ENCODE measurements at regions not wholly inside any gene's neighbourhood (a gene's known extent, or its start where the extent isn't known, plus 50 kb on each side); places are given as distances from the start of the nearest gene placed in this dataset.

GRCh38 chr5:8050616-8051175 is 181.7 kb downstream of the MTRR start:
- DNase-seq = no peak

DNA sequence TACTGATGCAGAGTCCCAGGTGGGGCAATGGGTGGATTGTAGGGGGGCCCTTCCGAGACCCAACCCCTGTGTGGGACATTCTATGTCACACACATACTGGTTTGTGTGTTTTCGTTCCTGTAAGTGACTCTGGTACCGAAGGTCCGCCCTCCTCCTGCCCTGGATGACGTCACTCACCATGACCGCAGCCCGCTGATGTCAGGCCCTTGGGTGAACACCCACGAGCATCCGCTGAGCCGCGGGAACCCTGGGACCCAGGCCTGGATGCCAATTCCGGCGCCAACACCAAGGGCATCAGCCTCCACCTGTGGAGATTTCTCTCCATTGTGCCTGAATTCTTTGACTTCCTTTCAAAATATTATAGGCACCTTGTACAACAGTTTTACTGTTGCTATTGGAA is 184.3 kb downstream of the MTRR start:
- DNase-seq = no peak

DNA sequence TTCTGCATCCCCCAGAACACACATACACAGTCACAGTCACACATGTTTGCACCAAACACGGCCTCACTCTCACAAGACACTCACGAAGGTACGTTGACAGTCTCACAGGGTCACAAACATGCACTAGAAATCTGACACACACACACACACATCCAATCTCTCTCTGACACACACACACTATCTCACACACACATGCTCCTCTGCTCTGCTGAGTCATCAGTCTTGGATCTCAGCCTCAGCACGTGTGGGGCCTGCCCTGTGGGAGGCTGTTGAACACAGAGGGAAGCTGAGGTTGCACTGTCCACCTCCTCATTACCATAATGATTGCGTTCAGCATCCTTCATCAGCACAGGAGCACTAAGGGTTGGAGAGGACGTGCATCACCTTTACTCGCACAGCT is 188.8 kb downstream of the MTRR start:
- DNase-seq = no peak

- DNase-seq = no peak
Observed at GRCh38 chr5:8058616-8059190, 189.8 kb downstream of the MTRR start.

- DNase-seq = no peak
Observed at GRCh38 chr5:8059337-8059736, 190.4 kb downstream of the MTRR start.

- DNase-seq = peak; percentile 62
Observed at GRCh38 chr5:8060235-8060952, 191.4 kb downstream of the MTRR start.

DNA sequence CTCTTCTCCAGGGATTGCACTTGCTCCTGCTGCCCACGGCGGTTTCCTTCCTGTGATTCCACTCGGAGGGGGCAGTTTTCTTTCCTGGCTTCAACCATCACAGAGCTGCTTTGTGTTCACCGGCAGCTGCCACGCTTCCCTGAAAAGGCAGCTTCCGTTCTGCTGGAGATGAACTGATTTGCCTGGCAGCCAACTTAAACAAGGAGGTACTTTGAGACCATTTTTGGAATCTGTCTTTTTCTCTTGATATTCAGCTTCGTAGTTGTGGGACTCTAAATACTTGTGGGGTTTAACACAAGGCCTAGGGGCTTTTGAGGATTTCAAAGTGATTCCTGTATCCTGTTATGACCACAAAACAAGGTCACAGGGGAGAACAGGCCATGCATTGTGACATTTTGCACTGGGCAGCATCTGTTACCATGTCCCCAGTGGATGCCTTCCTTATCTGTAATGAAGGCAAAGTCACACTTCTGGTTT is 192.0 kb downstream of the MTRR start:
- no peak for DNase-seq

DNA sequence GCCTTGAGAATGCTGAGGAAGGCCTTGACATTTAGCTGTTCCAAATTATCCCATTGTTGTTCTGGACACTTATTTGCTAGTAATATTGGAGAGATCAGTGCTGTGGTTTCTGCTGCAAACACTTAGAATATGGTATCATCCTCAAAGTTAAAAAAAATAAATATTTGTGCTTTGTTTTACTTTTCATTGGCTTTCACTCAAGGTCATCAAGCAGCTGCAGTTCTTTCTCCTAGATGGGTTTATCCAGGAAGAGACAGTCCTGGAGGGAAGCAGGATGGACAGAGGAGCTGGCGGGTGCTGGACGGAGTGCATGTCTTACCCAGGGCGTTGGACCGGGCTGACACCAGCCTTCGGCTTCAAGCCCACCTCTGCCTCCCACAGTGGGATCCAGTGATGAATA is 193.6 kb downstream of the MTRR start:
- no peak for DNase-seq

DNA sequence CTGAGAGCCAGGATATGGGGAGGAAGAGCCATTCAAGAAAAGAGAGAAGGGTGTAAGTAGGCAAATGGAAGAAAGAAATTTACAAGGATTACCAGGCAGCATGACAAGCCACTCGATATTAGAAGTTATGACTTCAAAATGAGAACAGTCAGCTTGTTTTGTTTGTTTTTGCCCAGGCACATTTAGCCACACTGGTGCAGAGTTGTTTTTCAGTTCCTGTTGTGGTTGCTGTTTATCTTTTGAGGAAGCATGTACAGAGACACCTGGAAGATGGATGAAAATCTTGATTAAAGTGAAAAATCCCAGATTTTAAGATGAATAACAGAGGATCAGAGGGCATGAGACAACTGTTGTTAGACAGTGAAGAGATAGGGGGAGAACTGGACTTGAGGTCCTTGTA is 199.1 kb downstream of the MTRR start:
- no peak for DNase-seq

- no peak for DNase-seq
Observed at GRCh38 chr5:8070138-8070537, 201.2 kb downstream of the MTRR start.

DNA sequence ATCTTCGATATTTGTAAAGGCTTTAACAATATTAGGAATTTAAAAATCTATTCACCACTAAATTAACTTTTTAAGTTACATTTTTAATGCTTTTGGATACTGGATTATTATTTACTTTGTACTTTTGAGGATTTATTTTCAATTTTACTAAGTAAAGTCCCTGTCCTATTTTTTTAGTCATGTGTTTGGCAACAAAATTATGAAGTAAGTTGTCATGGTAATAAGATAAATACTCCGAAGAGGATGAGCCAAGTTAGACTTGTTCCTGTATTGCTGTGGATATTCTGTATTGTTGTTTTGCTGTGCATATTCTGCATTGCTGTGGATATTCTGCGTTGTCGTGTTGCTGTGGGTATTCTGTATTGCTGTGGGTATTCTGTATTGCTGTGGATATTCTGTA is 210.1 kb downstream of the MTRR start:
- DNase-seq = no peak

GRCh38 chr5:8081179-8081578 is 212.2 kb downstream of the MTRR start:
- DNase-seq = peak; percentile 91

- DNase-seq = no peak
Observed at GRCh38 chr5:8093669-8094068, 224.7 kb downstream of the MTRR start.

DNA sequence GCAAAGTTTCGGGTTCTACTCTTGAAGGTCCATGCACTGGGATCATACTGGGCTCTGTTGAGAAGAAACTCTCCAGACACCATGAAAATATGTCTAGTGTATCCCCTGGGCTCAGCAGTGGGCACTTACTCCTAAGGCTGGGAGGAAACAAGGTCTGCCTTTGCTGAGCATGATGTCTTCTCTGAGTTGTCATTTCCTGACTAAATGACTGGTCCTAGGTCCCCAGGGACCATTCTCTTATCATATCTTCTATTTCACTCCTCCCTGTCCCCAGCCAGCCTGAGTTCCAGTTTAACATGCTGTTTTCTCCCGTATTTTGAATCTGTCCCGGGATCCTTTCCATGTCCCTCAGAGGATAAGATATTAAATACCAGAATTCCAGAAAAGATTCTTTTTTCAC is 225.4 kb downstream of the MTRR start:
- DNase-seq = no peak

DNA sequence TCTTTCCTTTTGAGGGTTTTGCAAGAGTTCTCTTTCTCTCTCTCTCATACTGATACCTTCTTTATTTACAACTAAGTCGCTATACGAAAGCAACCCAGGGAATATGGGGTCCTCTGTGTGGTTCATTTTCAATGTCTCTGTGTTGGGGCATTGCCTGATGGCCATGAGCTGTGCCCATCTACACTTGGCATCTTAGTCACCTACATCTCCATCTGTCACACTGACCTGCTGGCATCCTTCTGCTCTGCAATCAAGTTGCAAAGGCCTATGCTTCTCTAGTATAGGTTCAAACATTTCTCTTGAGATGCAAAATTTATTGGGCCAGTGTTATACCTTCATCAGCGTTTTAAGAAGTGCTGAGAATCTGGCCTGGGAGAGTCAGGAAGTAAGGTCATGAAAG is 228.2 kb downstream of the MTRR start:
- DNase-seq = no peak

DNA sequence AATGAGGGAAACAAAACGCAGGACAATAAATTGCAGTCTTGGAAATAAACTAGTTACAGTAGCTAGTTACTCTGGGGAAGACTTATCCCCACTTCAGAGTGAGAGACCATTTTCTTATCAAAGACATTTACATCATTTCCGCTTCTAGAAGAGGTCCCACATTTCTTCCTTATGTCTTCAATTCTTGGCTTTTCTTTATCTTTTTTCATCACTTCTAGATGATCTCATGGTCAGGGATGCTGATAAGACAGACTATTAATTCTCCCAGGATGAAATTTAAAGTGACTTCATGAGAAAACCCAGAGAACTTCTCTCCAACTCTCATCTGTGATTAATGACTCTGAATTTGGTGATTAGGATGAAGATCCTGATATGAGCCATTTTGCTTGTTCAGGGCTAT is 229.1 kb downstream of the MTRR start:
- DNase-seq = no peak

DNA sequence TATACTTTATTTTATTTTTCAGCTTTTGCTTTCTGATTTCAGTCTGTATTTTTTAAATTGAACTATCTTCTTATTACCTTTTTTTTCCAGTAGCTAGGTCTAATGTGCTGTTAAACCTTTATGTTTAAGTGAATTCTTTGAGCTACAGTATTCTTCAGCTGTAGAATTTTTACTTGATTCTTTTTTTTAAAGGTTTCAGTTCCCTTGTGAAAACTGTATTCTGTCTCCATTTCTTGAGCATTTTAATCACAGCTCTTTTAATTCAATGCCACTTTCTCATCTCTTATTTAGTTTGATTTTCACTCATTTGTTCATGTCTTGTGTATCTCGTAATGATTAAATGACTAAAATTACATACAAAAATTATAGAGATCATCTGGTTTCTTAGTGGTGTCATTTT is 233.8 kb downstream of the MTRR start:
- no peak for DNase-seq

DNA sequence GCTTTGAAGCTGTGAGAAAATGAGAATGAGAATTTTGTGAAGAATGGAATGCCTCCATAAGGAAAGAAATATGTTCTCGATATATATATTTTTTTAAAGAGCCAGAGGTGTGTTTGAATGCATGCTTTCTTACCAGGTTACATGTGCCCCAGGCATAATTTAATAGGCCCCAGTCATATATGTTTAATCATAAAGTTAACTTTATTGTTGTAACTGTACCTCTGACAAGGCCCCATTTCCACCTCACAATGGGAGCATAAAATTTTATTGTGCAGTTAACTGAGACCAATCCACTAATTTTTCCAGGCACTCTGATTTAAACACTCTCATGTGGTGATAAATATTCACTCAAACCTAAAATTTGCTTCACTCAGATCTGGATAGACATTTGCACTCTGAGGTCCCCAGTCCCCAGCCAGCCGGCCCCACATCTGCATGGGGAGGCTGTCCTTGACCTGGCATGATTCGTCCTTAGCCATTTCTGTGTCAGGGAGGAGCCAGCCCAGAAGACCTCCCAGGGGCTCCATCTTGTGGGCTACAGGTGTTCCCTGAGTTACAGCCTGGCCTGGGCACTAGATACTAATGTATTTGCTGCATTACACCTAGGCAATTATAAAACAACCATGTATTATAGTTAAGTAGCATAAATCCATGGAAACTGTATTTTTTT is 245.8 kb downstream of the MTRR start:
- DNase-seq = no peak

DNA sequence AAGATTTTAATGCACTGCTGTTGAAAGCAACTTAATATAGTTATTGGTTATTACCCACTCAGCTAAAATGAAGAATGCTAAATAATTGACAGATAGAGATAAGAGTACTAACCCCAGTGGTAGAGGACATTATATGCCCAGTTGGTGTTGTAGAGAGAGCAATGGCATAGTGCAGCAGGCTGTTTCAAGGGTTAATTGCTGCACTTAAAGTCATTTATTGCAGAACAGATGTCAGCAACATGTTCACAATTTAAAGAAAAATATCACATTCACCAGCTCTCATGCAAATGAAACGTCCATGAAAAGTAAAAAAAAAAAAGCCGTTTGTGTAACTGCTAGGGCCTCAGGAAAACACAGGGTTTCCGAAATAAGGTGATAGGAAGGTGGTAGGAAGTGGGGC is 254.6 kb downstream of the MTRR start:
- DNase-seq = no peak

GRCh38 chr5:8134609-8135008 is 265.7 kb downstream of the MTRR start:
- no peak for DNase-seq

DNA sequence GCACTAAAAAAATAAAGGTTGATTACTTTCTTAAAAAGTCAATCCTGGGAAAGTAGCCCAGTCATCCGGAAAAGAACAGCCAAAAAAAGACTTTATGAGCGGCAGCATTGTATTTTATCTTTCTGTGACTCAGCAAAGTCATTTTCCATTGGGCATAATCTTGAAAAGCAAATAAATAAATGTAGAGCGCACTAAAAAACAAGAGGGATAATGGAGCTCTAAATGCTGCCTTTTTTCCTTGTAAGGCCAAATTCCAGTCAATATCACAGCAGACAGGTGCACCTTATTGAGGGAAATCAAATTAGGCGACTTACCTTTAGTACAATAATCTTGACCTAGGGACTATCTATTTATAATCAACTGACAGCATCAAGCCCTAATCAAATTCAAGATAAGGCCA is 266.8 kb downstream of the MTRR start:
- no peak for DNase-seq

GRCh38 chr5:8136271-8136670 is 267.3 kb downstream of the MTRR start:
- DNase-seq = no peak

GRCh38 chr5:8137941-8138550 is 269.1 kb downstream of the MTRR start:
- no peak for DNase-seq

DNA sequence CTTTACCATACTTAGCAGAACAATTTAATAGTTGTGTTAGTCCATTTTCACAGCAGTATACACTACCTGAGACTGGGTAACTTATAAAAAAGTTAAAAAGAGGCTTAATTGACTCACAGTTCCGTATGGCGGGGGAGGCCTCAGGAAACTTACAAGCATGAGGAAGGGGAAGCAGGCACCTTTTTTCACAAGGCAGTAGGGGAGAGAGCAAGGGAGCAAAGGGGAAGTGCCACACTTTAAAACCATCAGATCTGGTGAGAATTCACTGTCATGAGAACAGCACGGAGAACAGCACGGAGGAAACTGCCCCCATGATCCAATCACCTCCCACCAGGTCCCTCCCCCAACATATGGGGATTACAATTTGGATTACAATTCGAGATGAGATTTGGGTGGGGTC is 269.9 kb downstream of the MTRR start:
- no peak for DNase-seq
